Endothelial cell of umbilical vein (primary cell): ENCODE measurements at regions not wholly inside any gene's neighbourhood (a gene's known extent, or its start where the extent isn't known, plus 50 kb on each side); places are given as distances from the start of the nearest gene placed in this dataset.

Source experiments
- CTCF ChIP-seq, 2 donors: IDR thresholded peaks; 1 replicate in 1 of 2; 2 replicates in 1 of 2; pipeline ENCODE4 v1.5.1; 2011; ENCODE audit warnings: low read length in 2 of 2, mild to moderate bottlenecking in 2 of 2, moderate library complexity in 2 of 2, control low read depth in 1 of 2, inconsistent platforms in 1 of 2, low read depth in 1 of 2; ENCODE audit not compliant: insufficient read depth in 1 of 2; ENCODE audit errors: extremely low read depth in 1 of 2
- EZH2 ChIP-seq: IDR thresholded peaks from 2 replicates; pipeline ENCODE4 v1.6.1; 2012; ENCODE audit warnings: borderline replicate concordance, low read depth, mild to moderate bottlenecking, moderate library complexity, low read length, inconsistent platforms; ENCODE audit not compliant: severe bottlenecking
- FOS ChIP-seq: IDR thresholded peaks from 2 replicates; pipeline ENCODE4 v1.6.1; 2011; ENCODE audit warnings: mild to moderate bottlenecking, low read length, moderate library complexity, borderline replicate concordance; ENCODE audit not compliant: insufficient read depth
- JUN ChIP-seq: IDR thresholded peaks from 2 replicates; pipeline ENCODE4 v1.6.1; 2011; ENCODE audit warnings: borderline replicate concordance, low read depth; ENCODE audit not compliant: insufficient read length, insufficient read depth
- POLR2A ChIP-seq: IDR thresholded peaks from 2 replicates; pipeline ENCODE4 v1.6.1; 2012; ENCODE audit warnings: low read depth, mild to moderate bottlenecking, control low read depth, low read length
- POLR2AphosphoS5 ChIP-seq: IDR thresholded peaks from 2 replicates; pipeline ENCODE4 v1.6.1; 2012; ENCODE audit warnings: low read depth, mild to moderate bottlenecking, control low read depth, low read length, moderate library complexity; ENCODE audit not compliant: insufficient read depth
- TF ChIP-seq, protein P1 (sequence below): IDR thresholded peaks from 2 replicates; pipeline ENCODE4 v1.6.1; 2011; ENCODE audit not compliant: insufficient read depth, insufficient read length

DNA sequence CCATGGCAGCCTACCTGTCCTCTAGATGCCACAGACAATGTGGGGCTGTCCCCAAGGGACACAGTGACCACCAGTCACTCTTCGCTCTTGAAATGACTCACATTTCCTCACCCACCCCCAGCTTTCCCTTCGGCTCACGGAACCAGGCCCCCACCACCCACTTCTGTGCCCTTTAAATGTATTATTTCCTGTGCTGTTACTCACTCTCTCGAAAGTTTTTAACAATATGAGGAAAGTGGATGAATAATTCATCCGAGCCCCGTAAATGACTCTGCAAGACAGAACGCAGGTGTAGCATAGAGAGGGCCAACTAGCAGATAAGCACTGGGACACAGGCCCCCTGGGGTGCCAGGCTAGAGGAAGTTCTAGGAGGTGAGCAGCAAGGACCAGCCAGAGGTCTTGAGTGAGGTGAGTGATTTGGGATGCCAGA is 179.5 kb upstream of the TBL1X start:
- TF ChIP-seq JUN (peak; percentile 15), POLR2A (no peak), CTCF (IDR thresholded peaks at IDR 0.05; ENCODE audit: extremely low read depth in 1 of 2, insufficient read depth in 1 of 2, low read depth in 1 of 2, low read length in 2 of 2) (no peak), POLR2AphosphoS5 (no peak), FOS (peak; percentile 71), EZH2 (no peak)
- TF ChIP-seq, protein P1, sequence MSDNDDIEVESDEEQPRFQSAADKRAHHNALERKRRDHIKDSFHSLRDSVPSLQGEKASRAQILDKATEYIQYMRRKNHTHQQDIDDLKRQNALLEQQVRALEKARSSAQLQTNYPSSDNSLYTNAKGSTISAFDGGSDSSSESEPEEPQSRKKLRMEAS = no peak
